ENCODE measurements at regions not wholly inside any gene's neighbourhood (a gene's known extent, or its start where the extent isn't known, plus 50 kb on each side); places are given as distances from the start of the nearest gene placed in this dataset.

DNA sequence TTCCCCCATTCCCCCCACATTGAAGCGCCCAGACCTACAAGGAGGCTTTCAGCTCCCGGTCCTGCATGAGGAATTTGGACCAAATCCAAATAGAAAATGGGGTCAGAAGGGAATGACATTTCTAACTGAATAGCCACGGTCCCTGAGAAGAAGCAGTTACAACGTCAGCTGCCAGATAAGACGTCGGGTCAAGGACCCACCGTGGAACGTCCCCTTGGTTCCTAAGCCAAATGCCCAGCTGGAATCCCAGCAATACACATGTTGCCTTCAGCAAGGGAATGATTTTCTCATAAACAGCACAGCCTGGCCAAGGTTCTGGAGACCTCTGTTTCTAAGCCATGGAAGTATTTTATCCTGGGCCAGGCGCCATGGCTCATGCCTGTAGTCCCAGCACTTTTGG, 109.1 kb upstream of the PEG3 start:
- Mint-ChIP-seq H3K36me3 (no peaks in the 10 kb centered on the region), H3K9me3 (peaks cover 67% of the 10 kb centered on the region), H3K27me3 (ENCODE audit: insufficient read depth, low read depth) (peaks cover 2% of the 10 kb centered on the region), H3K27ac (no peak overlapping the region), H3K4me3 (no peak overlapping the region), H3K4me1 (no peaks in the 10 kb centered on the region)
- H3K4me2 ChIP-seq = no peak overlapping the region
- no peak overlapping the region for H3K27ac ChIP-seq
- H3K9ac ChIP-seq = no peak overlapping the region
- DNase-seq (ENCODE audit: low spot score) = no peak
- H3K27me3 ChIP-seq = no peaks in the 10 kb centered on the region
- H3K4me1 ChIP-seq = no peaks in the 10 kb centered on the region
- peaks cover 5% of the 10 kb centered on the region for H3K9me3 ChIP-seq (ENCODE audit: low read depth)
- H3K4me3 ChIP-seq = no peak overlapping the region
- TF ChIP-seq EZH2phosphoT487 (IDR thresholded peaks at IDR 0.05) (no peak), EZH2 (IDR thresholded peaks at IDR 0.05) (no peak)
- TF ChIP-seq, protein P1, sequence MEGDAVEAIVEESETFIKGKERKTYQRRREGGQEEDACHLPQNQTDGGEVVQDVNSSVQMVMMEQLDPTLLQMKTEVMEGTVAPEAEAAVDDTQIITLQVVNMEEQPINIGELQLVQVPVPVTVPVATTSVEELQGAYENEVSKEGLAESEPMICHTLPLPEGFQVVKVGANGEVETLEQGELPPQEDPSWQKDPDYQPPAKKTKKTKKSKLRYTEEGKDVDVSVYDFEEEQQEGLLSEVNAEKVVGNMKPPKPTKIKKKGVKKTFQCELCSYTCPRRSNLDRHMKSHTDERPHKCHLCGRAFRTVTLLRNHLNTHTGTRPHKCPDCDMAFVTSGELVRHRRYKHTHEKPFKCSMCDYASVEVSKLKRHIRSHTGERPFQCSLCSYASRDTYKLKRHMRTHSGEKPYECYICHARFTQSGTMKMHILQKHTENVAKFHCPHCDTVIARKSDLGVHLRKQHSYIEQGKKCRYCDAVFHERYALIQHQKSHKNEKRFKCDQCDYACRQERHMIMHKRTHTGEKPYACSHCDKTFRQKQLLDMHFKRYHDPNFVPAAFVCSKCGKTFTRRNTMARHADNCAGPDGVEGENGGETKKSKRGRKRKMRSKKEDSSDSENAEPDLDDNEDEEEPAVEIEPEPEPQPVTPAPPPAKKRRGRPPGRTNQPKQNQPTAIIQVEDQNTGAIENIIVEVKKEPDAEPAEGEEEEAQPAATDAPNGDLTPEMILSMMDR (IDR thresholded peaks at IDR 0.05) = no peak
- H3K36me3 ChIP-seq = no peaks in the 10 kb centered on the region
- H3F3A ChIP-seq (ENCODE audit: low read depth) = no peaks in the 10 kb centered on the region
- no peaks in the 10 kb centered on the region for H3K79me2 ChIP-seq (ENCODE audit: low read depth)
- no peak overlapping the region for H2AFZ ChIP-seq (replicated peaks)
- no peaks in the 10 kb centered on the region for H4K20me1 ChIP-seq (ENCODE audit: low read depth)

DNA sequence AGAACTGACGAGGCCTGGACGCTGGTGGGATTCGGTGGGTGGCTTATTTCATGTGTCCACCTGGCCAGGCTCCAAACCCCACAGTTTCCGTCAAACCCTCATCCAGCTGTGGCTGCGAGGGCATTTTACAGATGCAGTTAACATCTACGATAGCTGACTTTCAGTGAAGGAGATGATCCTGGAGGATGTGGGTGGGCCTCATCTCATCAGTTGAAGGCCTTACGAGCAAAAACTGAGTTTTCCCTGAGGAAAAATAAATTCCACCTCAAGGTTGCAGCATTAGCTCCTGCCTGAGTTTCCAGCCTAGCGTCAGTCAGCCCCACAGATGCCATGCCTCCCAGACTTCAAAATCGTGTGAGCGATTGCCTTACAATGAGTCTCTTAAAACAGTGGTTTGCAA, 111.1 kb upstream of the PEG3 start:
- Mint-ChIP-seq H3K9me3 (peaks cover 71% of the 10 kb centered on the region), H3K27me3 (ENCODE audit: insufficient read depth, low read depth) (peaks cover 9% of the 10 kb centered on the region), H3K4me3 (no peak overlapping the region), H3K27ac (no peak overlapping the region), H3K36me3 (no peaks in the 10 kb centered on the region), H3K4me1 (no peaks in the 10 kb centered on the region)
- Histone ChIP-seq H3K79me2 (ENCODE audit: low read depth) (no peaks in the 10 kb centered on the region), H3K4me1 (no peaks in the 10 kb centered on the region), H4K20me1 (ENCODE audit: low read depth) (no peaks in the 10 kb centered on the region), H3K27ac (no peak overlapping the region), H3K4me2 (no peak overlapping the region), H3K9ac (no peak overlapping the region), H2AFZ (replicated peaks) (no peak overlapping the region), H3F3A (ENCODE audit: low read depth) (no peaks in the 10 kb centered on the region), H3K4me3 (no peak overlapping the region), H3K27me3 (no peaks in the 10 kb centered on the region), H3K9me3 (ENCODE audit: low read depth) (peaks cover 5% of the 10 kb centered on the region), H3K36me3 (no peaks in the 10 kb centered on the region)
- no peak for TF ChIP-seq EZH2 (IDR thresholded peaks at IDR 0.05)
- TF ChIP-seq, protein P1 (IDR thresholded peaks at IDR 0.05) = no peak
- TF ChIP-seq EZH2phosphoT487 (IDR thresholded peaks at IDR 0.05) = no peak
- DNase-seq (ENCODE audit: low spot score) = no peak

DNA sequence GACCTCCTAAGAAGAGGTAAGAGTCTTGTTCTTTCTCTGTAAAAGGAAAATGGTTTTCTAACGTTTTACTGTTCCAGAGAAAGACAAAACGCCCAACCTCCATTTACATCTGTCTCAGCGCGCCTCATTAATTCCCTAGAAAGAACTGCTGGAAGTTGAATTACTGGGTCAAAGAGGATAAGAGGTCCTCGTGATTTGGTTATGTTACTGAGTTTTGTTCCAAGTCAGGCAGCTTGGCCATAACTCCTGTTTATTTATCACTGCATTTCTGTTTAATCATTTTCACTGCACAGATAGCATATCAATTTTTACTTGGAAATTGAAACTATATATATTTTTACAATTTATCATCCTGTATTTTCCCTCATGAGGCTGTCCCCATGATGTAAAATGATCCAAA, 112.9 kb upstream of the PEG3 start:
- H3K27me3 ChIP-seq = no peaks in the 10 kb centered on the region
- DNase-seq (ENCODE audit: low spot score) = no peak
- Mint-ChIP-seq H3K27me3 (ENCODE audit: insufficient read depth, low read depth) (peaks cover 16% of the 10 kb centered on the region), H3K36me3 (no peaks in the 10 kb centered on the region), H3K4me1 (no peaks in the 10 kb centered on the region), H3K27ac (no peak overlapping the region), H3K4me3 (no peak overlapping the region), H3K9me3 (peaks cover 68% of the 10 kb centered on the region)
- H3K4me2 ChIP-seq = no peak overlapping the region
- H3F3A ChIP-seq (ENCODE audit: low read depth) = no peaks in the 10 kb centered on the region
- H3K79me2 ChIP-seq (ENCODE audit: low read depth) = no peaks in the 10 kb centered on the region
- no peak overlapping the region for H3K4me3 ChIP-seq
- no peaks in the 10 kb centered on the region for H3K4me1 ChIP-seq
- no peak for TF ChIP-seq EZH2phosphoT487 (IDR thresholded peaks at IDR 0.05)
- TF ChIP-seq, protein P1 (IDR thresholded peaks at IDR 0.05) = no peak
- no peak for TF ChIP-seq EZH2 (IDR thresholded peaks at IDR 0.05)
- peaks cover 5% of the 10 kb centered on the region for H3K9me3 ChIP-seq (ENCODE audit: low read depth)
- H3K27ac ChIP-seq = no peak overlapping the region
- no peak overlapping the region for H2AFZ ChIP-seq (replicated peaks)
- no peaks in the 10 kb centered on the region for H4K20me1 ChIP-seq (ENCODE audit: low read depth)
- no peaks in the 10 kb centered on the region for H3K36me3 ChIP-seq
- H3K9ac ChIP-seq = no peak overlapping the region
